Muscle of arm (tissue), 1 donor: ENCODE measurements at regions not wholly inside any gene's neighbourhood (a gene's known extent, or its start where the extent isn't known, plus 50 kb on each side); places are given as distances from the start of the nearest gene placed in this dataset.
"Not testable (repeated sequence)": the region's sequence is repeated elsewhere in the genome, so short reads cannot be mapped to it uniquely, and the experiment has no call there.

Experiments
- DNase-seq: peaks from one replicate; pipeline ENCODE4 v3.0.0-alpha.2; 2013

GRCh38 chr5:54404568-54404967 lies 50.9 kb upstream of the HSPB3 start:
- DNase-seq: no peak

- no peak for DNase-seq
Observed at GRCh38 chr5:54403885-54404416, 51.5 kb upstream of the HSPB3 start.

GRCh38 chr5:54403121-54403520 lies 52.4 kb upstream of the HSPB3 start:
- DNase-seq: no peak

DNA sequence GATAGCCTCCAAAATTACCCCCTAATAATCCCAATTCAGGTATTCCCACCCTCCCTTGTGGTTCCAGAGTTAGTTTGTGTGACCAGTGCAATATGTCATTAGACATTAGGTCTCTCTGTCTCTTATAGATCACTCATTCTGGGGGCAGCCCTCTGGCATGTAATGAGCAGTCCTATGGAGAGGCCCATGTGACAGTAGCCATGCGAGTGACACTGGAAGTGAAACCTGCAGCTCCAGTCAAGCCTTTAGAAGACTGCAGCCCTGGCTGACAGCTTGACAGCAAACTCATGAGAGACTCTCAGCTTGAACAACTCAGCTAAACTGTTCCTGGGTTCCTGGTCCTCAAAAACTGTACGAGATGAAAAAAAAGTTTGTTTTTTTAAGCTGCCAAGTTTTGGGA lies 54.0 kb upstream of the HSPB3 start:
- DNase-seq: no peak

- no peak for DNase-seq
Observed at GRCh38 chr5:54398191-54398590, 57.3 kb upstream of the HSPB3 start.

DNA sequence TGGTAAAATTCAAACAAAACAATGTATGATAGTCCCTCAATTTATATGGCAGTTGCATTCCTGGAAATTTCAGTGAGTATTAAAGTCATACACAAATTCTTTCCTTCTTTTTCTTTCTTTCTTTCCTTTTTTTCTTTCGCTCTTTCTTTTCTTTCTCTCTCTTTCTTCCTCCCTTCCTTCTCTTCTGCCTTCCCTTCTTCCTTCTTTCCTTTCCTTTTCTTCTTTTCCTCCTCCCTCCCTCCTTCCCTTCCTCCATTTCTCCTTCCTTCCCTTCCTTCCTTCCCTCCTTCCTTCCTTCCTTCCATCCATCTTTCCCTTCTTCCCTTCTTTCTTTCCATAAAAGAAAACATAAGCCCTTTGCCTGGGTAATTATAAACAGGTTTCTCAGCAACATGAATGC lies 58.1 kb upstream of the HSPB3 start:
- no peak for DNase-seq

DNA sequence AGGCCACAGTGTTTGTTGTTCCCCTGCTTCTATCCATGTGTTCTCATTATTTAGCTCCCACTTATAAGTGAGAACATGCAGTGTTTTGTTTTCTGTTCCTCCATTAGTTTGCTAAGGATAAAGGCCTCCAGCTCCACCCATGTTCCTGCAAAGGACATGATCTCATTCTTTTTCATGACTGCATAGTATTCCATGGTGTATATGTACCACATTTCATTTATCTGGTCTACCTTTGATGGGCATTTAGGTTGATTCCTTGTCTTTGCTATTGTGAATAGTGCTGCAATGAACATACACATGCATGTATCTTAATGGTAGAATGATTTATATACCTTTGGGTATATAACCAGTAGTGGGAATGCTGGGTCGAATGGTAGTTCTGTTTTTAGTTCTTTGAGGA lies 62.5 kb upstream of the HSPB3 start:
- DNase-seq: not testable (repeated sequence)

GRCh38 chr5:54390539-54391031 lies 64.9 kb upstream of the HSPB3 start:
- DNase-seq: no peak

GRCh38 chr5:54390015-54390414 lies 65.5 kb upstream of the HSPB3 start:
- peak; percentile 59 for DNase-seq

DNA sequence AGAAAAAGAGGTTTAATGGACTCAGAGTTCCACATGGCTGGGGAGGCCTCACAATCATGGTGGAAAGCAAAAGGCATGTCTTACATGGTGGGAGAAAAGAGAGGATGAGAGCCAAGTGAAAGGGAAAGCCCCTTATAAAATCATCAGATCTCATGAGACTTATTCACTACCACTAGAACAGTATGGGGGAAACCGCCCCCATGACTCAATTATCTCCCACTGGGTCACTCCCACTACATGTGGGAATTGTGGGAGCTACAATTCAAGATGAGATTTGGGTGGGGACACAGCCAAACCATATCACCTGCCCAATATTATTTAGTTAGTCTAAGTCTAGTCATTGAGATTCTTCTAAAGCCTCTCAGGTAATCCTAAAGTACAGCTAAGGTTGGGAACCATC lies 66.1 kb upstream of the HSPB3 start:
- DNase-seq: not testable (repeated sequence)

- DNase-seq: no peak
Observed at GRCh38 chr5:54388811-54389210, 66.7 kb upstream of the HSPB3 start.

DNA sequence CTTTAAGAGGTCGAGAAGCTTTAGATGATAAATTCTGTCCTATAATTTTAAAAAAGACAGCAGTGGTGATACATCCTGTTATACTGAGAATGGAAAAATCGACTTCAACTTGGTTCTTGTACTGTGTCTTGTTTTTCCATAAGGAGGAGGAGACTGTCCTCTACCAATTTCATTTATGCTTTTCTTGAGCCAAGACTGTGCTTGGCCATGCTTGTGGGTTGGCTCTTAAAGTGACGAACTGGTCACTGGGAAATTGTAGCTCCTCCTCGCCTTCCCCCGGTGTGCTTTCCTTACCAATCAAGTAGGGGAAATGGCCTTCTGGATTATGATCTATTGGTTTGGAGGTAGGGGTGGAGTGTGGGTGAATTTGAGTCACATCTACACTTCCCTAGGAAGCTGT lies 67.1 kb upstream of the HSPB3 start:
- DNase-seq: peak; percentile 80

DNA sequence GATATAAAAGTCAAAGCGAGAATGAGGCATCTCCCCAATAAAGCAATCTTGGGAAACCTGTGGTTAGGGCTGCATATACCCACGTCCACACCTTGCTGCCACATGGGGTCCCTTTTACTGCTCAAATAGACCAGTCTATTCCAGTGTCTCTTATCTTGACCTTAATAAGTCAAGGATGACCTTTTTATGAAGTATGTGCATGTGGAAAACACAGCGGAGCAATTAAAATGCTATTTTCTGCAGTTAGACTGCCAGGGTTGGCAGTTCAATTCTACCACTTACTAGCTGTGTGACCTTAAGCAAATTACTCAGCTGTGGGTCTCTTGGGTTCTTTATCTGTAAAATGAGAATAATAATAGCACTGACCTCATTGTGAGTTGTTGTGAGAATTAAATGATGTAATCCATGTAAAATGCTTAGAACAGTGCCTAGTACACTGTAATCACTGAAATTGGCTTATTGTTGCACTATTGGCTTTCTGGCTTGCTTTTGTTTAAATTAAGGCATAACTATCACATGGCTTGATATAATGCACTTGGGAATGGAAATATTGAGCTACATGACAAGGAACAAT lies 67.8 kb upstream of the HSPB3 start:
- DNase-seq: peak; percentile 44

DNA sequence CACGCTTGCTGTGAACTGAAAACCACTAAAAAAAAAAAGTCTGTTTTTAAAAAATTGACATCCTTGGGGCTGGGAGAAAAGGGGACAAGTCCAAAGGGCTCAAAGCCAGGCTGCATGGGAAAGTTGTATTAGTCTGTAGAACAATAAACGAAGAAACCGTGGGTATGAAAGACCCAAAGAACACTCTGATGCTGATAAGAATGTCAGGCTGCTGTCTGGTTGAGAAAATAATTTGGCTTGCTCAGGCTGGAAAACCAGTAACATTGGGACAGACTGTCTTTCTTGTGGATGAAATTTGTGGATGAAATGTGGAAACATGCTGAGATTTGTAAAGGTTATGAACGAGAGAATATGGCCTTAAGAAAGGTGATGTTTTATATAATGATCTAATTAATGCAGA lies 68.5 kb upstream of the HSPB3 start:
- DNase-seq: no peak

- DNase-seq: no peak
Observed at GRCh38 chr5:54385994-54386393, 69.5 kb upstream of the HSPB3 start.

DNA sequence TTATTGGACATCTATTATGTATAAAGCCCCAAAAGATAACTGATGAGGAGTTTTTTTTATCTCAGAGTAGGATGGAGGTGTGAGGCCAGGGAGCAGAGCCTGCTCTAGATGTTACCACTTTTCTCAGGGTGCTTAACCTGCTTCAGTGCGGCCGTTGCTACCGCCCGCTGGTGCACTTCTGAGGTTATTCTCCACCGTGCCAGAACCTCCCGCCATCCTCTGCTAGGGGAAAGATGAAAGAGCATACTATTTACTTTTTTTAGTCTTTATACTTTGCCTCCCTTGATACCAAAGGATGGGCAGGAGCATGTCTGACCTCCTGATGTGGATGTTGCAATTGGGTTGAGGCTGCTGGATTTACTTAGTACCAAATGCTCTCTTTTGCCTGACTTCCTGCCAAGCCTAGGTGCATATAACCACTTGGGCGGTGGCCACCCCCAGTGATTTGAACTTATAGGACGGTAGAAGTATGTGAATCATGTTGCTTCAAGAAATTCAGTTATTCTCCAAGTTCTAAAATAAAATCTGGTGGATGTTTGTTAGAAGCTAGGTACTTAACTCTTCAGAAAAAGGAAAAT lies 71.1 kb upstream of the HSPB3 start:
- DNase-seq: no peak

DNA sequence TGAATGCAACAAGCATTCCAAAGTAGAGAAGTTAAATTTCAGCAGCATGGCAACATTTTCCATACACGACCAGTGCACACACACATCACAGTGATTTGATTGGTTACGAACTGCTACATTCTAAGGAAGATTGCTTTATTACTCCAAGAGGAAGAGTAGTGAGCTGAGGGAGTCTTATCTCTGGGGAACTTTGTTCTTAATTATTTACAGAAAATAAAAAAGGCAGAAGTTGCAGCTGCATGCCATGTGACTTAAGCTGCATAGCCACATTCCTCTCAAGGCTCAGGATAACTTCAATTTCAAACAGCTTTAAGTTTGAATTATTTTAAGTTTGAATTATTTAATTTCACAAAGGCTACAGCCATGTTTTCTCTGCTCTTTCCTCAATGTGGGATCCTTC lies 71.6 kb upstream of the HSPB3 start:
- no peak for DNase-seq

DNA sequence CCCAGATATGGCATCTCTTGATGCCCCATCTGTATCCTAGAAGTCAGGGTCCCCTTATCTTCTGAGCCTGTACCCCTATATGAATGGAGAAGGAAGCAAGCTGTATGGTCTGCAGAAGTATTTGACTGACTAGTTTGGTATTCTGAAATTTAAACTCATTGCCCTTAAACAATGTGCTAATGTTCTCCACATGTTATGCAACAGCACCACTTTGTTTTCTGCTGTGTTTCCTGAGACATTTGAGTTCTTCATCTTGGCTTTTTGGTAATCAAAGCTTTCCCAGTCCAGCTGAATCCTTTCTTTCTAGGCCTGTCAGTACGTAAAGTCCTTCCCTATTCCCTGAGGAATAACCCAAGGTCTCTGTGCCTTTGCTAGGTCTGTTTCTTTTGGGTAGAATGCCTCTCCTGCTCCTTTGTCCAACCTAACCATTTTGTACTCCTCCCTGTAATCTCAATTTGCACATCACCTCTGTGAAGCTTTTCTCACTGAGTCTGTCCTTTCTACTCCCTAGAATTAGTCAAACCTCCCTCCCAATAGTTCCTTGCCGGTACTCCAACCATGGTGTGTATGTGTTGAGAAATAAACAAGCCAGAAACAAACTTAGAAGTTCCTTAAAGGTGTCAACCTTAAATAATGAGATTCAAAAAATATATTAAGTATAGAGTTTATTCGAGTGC lies 72.1 kb upstream of the HSPB3 start:
- DNase-seq: no peak

- DNase-seq: not testable (repeated sequence)
Observed at GRCh38 chr5:54381319-54381718, 70.9 kb upstream of the ARL15 start.

- DNase-seq: no peak
Observed at GRCh38 chr5:54379590-54379989, 69.2 kb upstream of the ARL15 start.

GRCh38 chr5:54378707-54379106 lies 68.3 kb upstream of the ARL15 start:
- DNase-seq: no peak

- DNase-seq: not testable (repeated sequence)
Observed at GRCh38 chr5:54377339-54377738, 67.0 kb upstream of the ARL15 start.

GRCh38 chr5:54370982-54371381 lies 60.6 kb upstream of the ARL15 start:
- no peak for DNase-seq
